ENCODE measurements at regions not wholly inside any gene's neighbourhood (a gene's known extent, or its start where the extent isn't known, plus 50 kb on each side); places are given as distances from the start of the nearest gene placed in this dataset.
A peak's percentile ranks its signal among the peaks of the same experiment; 100 is the strongest.
"Not testable (repeated sequence)": the region's sequence is repeated elsewhere in the genome, so short reads cannot be mapped to it uniquely, and the experiment has no call there.

GRCh38 chr19:27971869-27972268 lies 1241.1 kb downstream of the UQCRFS1 start:
- no peak for DNase-seq (ENCODE audit: low read depth)

GRCh38 chr19:27971071-27971470 lies 1241.9 kb downstream of the UQCRFS1 start:
- DNase-seq (ENCODE audit: low read depth) = peak; percentile 63

GRCh38 chr19:27966390-27966816 lies 1246.5 kb downstream of the UQCRFS1 start:
- DNase-seq (ENCODE audit: low read depth) = no peak

GRCh38 chr19:27964185-27964584 lies 1248.8 kb downstream of the UQCRFS1 start:
- DNase-seq (ENCODE audit: low read depth) = no peak

- DNase-seq (ENCODE audit: low read depth) = no peak
Observed at GRCh38 chr19:27962264-27962663, 1250.7 kb downstream of the UQCRFS1 start.

GRCh38 chr19:27955485-27956480 lies 1257.2 kb downstream of the UQCRFS1 start:
- DNase-seq (ENCODE audit: low read depth) = no peak

GRCh38 chr19:27942607-27943006 lies 1270.3 kb downstream of the UQCRFS1 start:
- not testable (repeated sequence) for DNase-seq (ENCODE audit: low read depth)

- DNase-seq (ENCODE audit: low read depth) = no peak
Observed at GRCh38 chr19:27936139-27936538, 1276.8 kb downstream of the UQCRFS1 start.

GRCh38 chr19:27935669-27936068 lies 1277.3 kb downstream of the UQCRFS1 start:
- no peak for DNase-seq (ENCODE audit: low read depth)

GRCh38 chr19:27929399-27929798 lies 1283.6 kb downstream of the UQCRFS1 start:
- no peak for DNase-seq (ENCODE audit: low read depth)

GRCh38 chr19:27925202-27925601 lies 1287.7 kb downstream of the UQCRFS1 start:
- no peak for DNase-seq (ENCODE audit: low read depth)

- DNase-seq (ENCODE audit: low read depth) = no peak
Observed at GRCh38 chr19:27922970-27923369, 1290.0 kb downstream of the UQCRFS1 start.

GRCh38 chr19:27920774-27921173 lies 1292.2 kb downstream of the UQCRFS1 start:
- no peak for DNase-seq (ENCODE audit: low read depth)

GRCh38 chr19:27918818-27919217 lies 1294.1 kb downstream of the UQCRFS1 start:
- no peak for DNase-seq (ENCODE audit: low read depth)

- no peak for DNase-seq (ENCODE audit: low read depth)
Observed at GRCh38 chr19:27911122-27911898, 1301.6 kb downstream of the UQCRFS1 start.

GRCh38 chr19:27909861-27910260 lies 1303.1 kb downstream of the UQCRFS1 start:
- no peak for DNase-seq (ENCODE audit: low read depth)

- DNase-seq (ENCODE audit: low read depth) = no peak
Observed at GRCh38 chr19:27909185-27909840, 1303.6 kb downstream of the UQCRFS1 start.

- no peak for DNase-seq (ENCODE audit: low read depth)
Observed at GRCh38 chr19:27906081-27906480, 1306.9 kb downstream of the UQCRFS1 start.

GRCh38 chr19:27905074-27905473 lies 1307.9 kb downstream of the UQCRFS1 start:
- DNase-seq (ENCODE audit: low read depth) = no peak

- no peak for DNase-seq (ENCODE audit: low read depth)
Observed at GRCh38 chr19:27901078-27901477, 1311.9 kb downstream of the UQCRFS1 start.

- no peak for DNase-seq (ENCODE audit: low read depth)
Observed at GRCh38 chr19:27896091-27896490, 1316.9 kb downstream of the UQCRFS1 start.
